HepG2 (cell line): ENCODE measurements at regions not wholly inside any gene's neighbourhood (a gene's known extent, or its start where the extent isn't known, plus 50 kb on each side); places are given as distances from the start of the nearest gene placed in this dataset.

Experiments used
- ATAC-seq: fragments of 200-7000 bp; cut with Tn5 transposase; 3 replicates; pipeline ENCODE4 v1.9.1; 2020; ENCODE audit warnings: mild to moderate bottlenecking, moderate library complexity
- BruUV-seq: library from RNA; stranded (reverse); fragments of 400-500 nt; replicated peaks from 2 replicates; lab custom pipeline; 2021; lab: Mats Ljungman, UMichigan
- CTCF ChIA-PET: fragments of 300-600 bp; formaldehyde crosslinking; extraction: SDS; loops from one replicate; lab custom pipeline; 2021; ENCODE audit warnings: low total read pairs, inconsistent platforms, low intra/inter-chr PET ratio; lab: Yijun Ruan, JAX
- POLR2A ChIA-PET: fragments of 350-600 bp; sonication (Branson Sonifier 250); formaldehyde crosslinking; loops from one replicate; lab custom pipeline; 2020; ENCODE audit warnings: antibody characterized with exemption, inconsistent platforms; lab: Yijun Ruan, JAX
- DNase-seq: peaks from one replicate; pipeline ENCODE4 v3.0.0-alpha.2; 2015; ENCODE audit warnings: low spot score
- FAIRE-seq: peaks from 3 replicates; lab custom pipeline; 2011; peaks lifted over from hg19 to GRCh38; lab: Jason Lieb, UNC
- H2AFZ ChIP-seq: one replicate; pipeline ENCODE4 v1.6.1; 2011; ENCODE audit warnings: low read length, inconsistent platforms
- H3K27ac ChIP-seq: fragments of 300-600 bp; 3 replicates; pipeline ENCODE4 v1.8.0; 2011; ENCODE audit warnings: mixed run types, mild to moderate bottlenecking, mixed read lengths, low read length, inconsistent platforms; ENCODE audit not compliant: insufficient read depth; ENCODE audit errors: extremely low read length
- H3K27me3 ChIP-seq, 2 experiments: fragments of 200-600 bp in 1 of 2; 2 replicates in 1 of 2; 3 replicates in 1 of 2; pipeline versions ENCODE4 v1.6.0 to v1.8.0; 2011; ENCODE audit warnings: low read length in 2 of 2, mild to moderate bottlenecking in 2 of 2, moderate library complexity in 2 of 2, inconsistent platforms in 1 of 2; ENCODE audit not compliant: insufficient read depth in 2 of 2, control insufficient read depth in 1 of 2
- H3K36me3 ChIP-seq, 2 experiments: fragments of 200-600 bp in 1 of 2; replicated peaks in 1 of 2; 2 replicates in 1 of 2; 3 replicates in 1 of 2; pipeline versions ENCODE4 v1.5.1 to v1.8.0; 2011; ENCODE audit warnings: low read length in 2 of 2, inconsistent platforms in 1 of 2; ENCODE audit not compliant: insufficient read depth in 2 of 2, control insufficient read depth in 1 of 2
- H3K4me1 ChIP-seq: 2 replicates; pipeline ENCODE4 v1.5.1; 2012; ENCODE audit warnings: low read length, inconsistent platforms; ENCODE audit not compliant: insufficient read depth
- H3K4me2 ChIP-seq: 2 replicates; pipeline ENCODE4 v1.6.0; 2011; ENCODE audit warnings: low read depth, low read length, inconsistent platforms
- H3K4me3 ChIP-seq, 3 experiments: fragments of 200-600 bp in 1 of 3; sonication (generic), shearing (Covaris generic) in 1 of 3; replicated peaks in 1 of 3; 2 replicates each; pipeline ENCODE4 v1.5.1; 2011 to 2016; ENCODE audit warnings: low read length in 3 of 3, inconsistent platforms in 2 of 3, low read depth in 2 of 3, mild to moderate bottlenecking in 2 of 3, control low read depth in 1 of 3, mixed read lengths in 1 of 3; ENCODE audit not compliant: insufficient read depth in 1 of 3
- H3K79me2 ChIP-seq: one replicate; pipeline ENCODE4 v1.6.1; 2011; ENCODE audit warnings: low read length, inconsistent platforms; ENCODE audit not compliant: insufficient read depth
- H3K9ac ChIP-seq: 2 replicates; pipeline ENCODE4 v1.6.0; 2011; ENCODE audit warnings: mild to moderate bottlenecking, low read depth, low read length, inconsistent platforms; ENCODE audit not compliant: insufficient read depth
- H3K9me3 ChIP-seq: 2 replicates; pipeline ENCODE4 v1.5.1; 2012; ENCODE audit warnings: mild to moderate bottlenecking, low read length
- H4K20me1 ChIP-seq: 2 replicates; pipeline ENCODE4 v1.6.0; 2011; ENCODE audit warnings: inconsistent platforms, mild to moderate bottlenecking, low read length, moderate library complexity; ENCODE audit not compliant: insufficient read depth
- MAFF ChIP-seq: IDR thresholded peaks from 2 replicates; pipeline ENCODE4 v1.6.1; 2011; ENCODE audit warnings: low read depth, low read length, improper control_type of control experiment
- SIX4 ChIP-seq: sonication (generic); formaldehyde crosslinking; IDR thresholded peaks from 2 replicates; pipeline ENCODE4 v1.4.0; 2020; ENCODE audit warnings: missing genetic modification reagents
- ZNF749 ChIP-seq: sonication (generic); formaldehyde crosslinking; IDR thresholded peaks from 2 replicates; pipeline ENCODE4 v1.8.0; 2022; ENCODE audit warnings: mild to moderate bottlenecking, missing genetic modification reagents, moderate library complexity, borderline replicate concordance
- WGBS: methylation state at CpG from one replicate; pipeline ENCODE4 v1.1.6; 2017; ENCODE audit warnings: low lambda C conversion rate; 5-methylcytosine and 5-hydroxymethylcytosine counted together
- in situ Hi-C: cut with HindIII; loops from 2 replicates; pipeline ENCODE4 v1.10.0; 2017; ENCODE audit warnings: low pct_unique_long_range_greater_than_20kb; ENCODE audit not compliant: extremely low pct_ligation_motif_present
- intact Hi-C: fragments of 100-400 bp; cut with micrococcal nuclease; formaldehyde crosslinking; loops from one replicate; pipeline ENCODE4 v1.10.0; 2022; ENCODE audit not compliant: unreplicated experiment
- TF ChIP-seq, protein P1 (sequence below): sonication (generic); formaldehyde crosslinking; IDR thresholded peaks from 2 replicates; pipeline ENCODE4 v1.5.0; 2020; ENCODE audit warnings: mild to moderate bottlenecking, missing genetic modification reagents
- TF ChIP-seq, protein P2 (sequence below): sonication (generic); formaldehyde crosslinking; IDR thresholded peaks from 2 replicates; pipeline ENCODE4 v1.4.0; 2020; ENCODE audit warnings: missing genetic modification reagents, borderline replicate concordance
- TF ChIP-seq, protein P3 (sequence below): sonication (generic); formaldehyde crosslinking; IDR thresholded peaks from 2 replicates; pipeline ENCODE4 v1.4.0; 2020; ENCODE audit warnings: mild to moderate bottlenecking, low read depth, missing genetic modification reagents

DNA sequence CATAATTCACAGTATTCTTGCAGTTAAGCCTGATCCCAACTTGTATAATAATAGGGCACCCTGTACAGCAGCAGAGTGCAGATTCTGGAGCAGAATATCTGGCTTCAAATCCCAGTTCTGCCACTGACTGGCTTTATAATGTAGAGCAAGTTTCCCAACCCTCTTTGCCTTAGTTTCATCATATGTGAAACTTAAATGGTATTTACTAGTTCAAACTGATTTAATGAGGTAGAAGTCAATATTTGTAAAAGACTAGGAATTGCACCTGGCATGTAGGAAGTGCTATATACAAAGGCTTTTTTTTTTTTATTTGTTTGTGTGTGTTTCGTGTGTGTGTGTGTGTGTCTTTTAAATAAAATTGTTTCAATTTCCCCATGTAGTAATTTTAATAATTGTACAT, 125.9 kb downstream of the CCER1 start:
- ATAC-seq (no peak), DNase-seq (no peak), FAIRE-seq (no peak)
- no peaks in the 10 kb centered on the region for H3K36me3 ChIP-seq
- no peaks in the 10 kb centered on the region for H3K27me3 ChIP-seq
- no peak overlapping the region for H3K27ac ChIP-seq
- no peaks in the 10 kb centered on the region for H3K4me1 ChIP-seq
- no peak overlapping the region for H3K4me2 ChIP-seq
- BruUV-seq, result no TSS peak
- no peak for TF ChIP-seq MAFF
- no peak for TF ChIP-seq SIX4
- TF ChIP-seq, protein P1, sequence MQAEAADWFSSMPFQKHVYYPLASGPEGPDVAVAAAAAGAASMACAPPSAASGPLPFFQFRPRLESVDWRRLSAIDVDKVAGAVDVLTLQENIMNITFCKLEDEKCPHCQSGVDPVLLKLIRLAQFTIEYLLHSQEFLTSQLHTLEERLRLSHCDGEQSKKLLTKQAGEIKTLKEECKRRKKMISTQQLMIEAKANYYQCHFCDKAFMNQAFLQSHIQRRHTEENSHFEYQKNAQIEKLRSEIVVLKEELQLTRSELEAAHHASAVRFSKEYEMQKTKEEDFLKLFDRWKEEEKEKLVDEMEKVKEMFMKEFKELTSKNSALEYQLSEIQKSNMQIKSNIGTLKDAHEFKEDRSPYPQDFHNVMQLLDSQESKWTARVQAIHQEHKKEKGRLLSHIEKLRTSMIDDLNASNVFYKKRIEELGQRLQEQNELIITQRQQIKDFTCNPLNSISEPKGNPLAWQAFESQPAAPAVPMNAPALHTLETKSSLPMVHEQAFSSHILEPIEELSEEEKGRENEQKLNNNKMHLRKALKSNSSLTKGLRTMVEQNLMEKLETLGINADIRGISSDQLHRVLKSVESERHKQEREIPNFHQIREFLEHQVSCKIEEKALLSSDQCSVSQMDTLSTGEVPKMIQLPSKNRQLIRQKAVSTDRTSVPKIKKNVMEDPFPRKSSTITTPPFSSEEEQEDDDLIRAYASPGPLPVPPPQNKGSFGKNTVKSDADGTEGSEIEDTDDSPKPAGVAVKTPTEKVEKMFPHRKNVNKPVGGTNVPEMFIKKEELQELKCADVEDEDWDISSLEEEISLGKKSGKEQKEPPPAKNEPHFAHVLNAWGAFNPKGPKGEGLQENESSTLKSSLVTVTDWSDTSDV (CRISPR knock-in tag), result no peak
- TF ChIP-seq, protein P2, sequence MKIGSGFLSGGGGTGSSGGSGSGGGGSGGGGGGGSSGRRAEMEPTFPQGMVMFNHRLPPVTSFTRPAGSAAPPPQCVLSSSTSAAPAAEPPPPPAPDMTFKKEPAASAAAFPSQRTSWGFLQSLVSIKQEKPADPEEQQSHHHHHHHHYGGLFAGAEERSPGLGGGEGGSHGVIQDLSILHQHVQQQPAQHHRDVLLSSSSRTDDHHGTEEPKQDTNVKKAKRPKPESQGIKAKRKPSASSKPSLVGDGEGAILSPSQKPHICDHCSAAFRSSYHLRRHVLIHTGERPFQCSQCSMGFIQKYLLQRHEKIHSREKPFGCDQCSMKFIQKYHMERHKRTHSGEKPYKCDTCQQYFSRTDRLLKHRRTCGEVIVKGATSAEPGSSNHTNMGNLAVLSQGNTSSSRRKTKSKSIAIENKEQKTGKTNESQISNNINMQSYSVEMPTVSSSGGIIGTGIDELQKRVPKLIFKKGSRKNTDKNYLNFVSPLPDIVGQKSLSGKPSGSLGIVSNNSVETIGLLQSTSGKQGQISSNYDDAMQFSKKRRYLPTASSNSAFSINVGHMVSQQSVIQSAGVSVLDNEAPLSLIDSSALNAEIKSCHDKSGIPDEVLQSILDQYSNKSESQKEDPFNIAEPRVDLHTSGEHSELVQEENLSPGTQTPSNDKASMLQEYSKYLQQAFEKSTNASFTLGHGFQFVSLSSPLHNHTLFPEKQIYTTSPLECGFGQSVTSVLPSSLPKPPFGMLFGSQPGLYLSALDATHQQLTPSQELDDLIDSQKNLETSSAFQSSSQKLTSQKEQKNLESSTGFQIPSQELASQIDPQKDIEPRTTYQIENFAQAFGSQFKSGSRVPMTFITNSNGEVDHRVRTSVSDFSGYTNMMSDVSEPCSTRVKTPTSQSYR (CRISPR knock-in tag), result no peak
- TF ChIP-seq ZNF749 (CRISPR knock-in tag), result no peak
- TF ChIP-seq, protein P3, sequence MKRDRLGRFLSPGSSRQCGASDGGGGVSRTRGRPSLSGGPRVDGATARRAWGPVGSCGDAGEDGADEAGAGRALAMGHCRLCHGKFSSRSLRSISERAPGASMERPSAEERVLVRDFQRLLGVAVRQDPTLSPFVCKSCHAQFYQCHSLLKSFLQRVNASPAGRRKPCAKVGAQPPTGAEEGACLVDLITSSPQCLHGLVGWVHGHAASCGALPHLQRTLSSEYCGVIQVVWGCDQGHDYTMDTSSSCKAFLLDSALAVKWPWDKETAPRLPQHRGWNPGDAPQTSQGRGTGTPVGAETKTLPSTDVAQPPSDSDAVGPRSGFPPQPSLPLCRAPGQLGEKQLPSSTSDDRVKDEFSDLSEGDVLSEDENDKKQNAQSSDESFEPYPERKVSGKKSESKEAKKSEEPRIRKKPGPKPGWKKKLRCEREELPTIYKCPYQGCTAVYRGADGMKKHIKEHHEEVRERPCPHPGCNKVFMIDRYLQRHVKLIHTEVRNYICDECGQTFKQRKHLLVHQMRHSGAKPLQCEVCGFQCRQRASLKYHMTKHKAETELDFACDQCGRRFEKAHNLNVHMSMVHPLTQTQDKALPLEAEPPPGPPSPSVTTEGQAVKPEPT (CRISPR knock-in tag), result no peak
- in situ Hi-C loops, result no loop called here
- H3K79me2 ChIP-seq, result no peaks in the 10 kb centered on the region
- ChIA-PET POLR2A (no interaction called here), CTCF (no interaction called here)
- no peak overlapping the region for H3K4me3 ChIP-seq
- intact Hi-C loops, result no loop called here
- peak overlapping the region; percentile 15 for H2AFZ ChIP-seq
- WGBS, result 2% methylated on average over 1 of the region's 1 CpG
- H3K9me3 ChIP-seq, result no peaks in the 10 kb centered on the region; the same call in 1 of the 2 replicates
- H4K20me1 ChIP-seq, result no peaks in the 10 kb centered on the region
- no peak overlapping the region for H3K9ac ChIP-seq
